Activated CD4-positive, alpha-beta T cell treated with anti-CD3 and anti-CD28 coated beads, Interleukin-2, amount 10 ng/mL, durations not matched to agents 24 days and 14 days (primary cell): ENCODE measurements at regions not wholly inside any gene's neighbourhood (a gene's known extent, or its start where the extent isn't known, plus 50 kb on each side); places are given as distances from the start of the nearest gene placed in this dataset.

Source experiments
- DNase-seq: peaks from one replicate; pipeline ENCODE4 v3.0.0; 2022
- H3K27ac Mint-ChIP-seq: one replicate; pipeline ENCODE4 v1.8.0; 2022; ENCODE audit warnings: mild to moderate bottlenecking, mixed read lengths
- H3K27me3 Mint-ChIP-seq: one replicate; pipeline ENCODE4 v1.8.0; 2022; ENCODE audit warnings: mixed read lengths
- H3K36me3 Mint-ChIP-seq: one replicate; pipeline ENCODE4 v1.8.0; 2022; ENCODE audit warnings: low read depth, mild to moderate bottlenecking, mixed read lengths
- H3K4me1 Mint-ChIP-seq: one replicate; pipeline ENCODE4 v1.8.0; 2021; ENCODE audit warnings: mixed read lengths
- H3K4me3 Mint-ChIP-seq: one replicate; pipeline ENCODE4 v1.8.0; 2022; ENCODE audit warnings: mild to moderate bottlenecking, moderate library complexity, mixed read lengths
- H3K9me3 Mint-ChIP-seq: one replicate; pipeline ENCODE4 v1.8.0; 2021; ENCODE audit warnings: mixed read lengths
- intact Hi-C: fragments of 100-400 bp; cut with micrococcal nuclease; formaldehyde crosslinking; loops from one replicate; pipeline ENCODE4 v1.15.1; 2023

DNA sequence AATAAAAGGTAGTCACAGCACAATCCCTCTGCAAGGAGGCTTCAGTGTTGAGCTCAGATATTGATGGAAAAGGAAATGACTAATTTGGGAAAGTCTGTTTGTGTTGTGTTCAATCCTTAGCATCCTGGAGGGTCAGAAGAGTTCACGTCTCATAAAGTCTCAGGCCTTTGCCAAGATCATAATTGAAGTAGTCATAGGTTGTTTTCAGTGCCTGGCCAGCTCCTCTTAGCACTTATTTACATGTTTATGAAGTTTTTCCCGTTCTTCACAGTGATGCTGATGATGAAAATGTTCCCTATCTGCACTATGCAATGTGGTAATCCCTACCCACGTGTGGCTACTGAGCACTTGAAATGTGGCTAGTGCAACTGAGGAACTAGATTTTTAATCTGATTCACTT, 61.6 kb upstream of the TGFBR2 start:
- peaks cover 10% of the 10 kb centered on the region for H3K9me3 Mint-ChIP-seq
- no peak overlapping the region for H3K27ac Mint-ChIP-seq
- no peak overlapping the region for H3K4me3 Mint-ChIP-seq
- H3K4me1 Mint-ChIP-seq, result peaks cover 7% of the 10 kb centered on the region
- no peak for DNase-seq
- no peaks in the 10 kb centered on the region for H3K36me3 Mint-ChIP-seq
- intact Hi-C loops, result loop anchor here (5.0 kb wide), 2 partner anchors 33 to 57 kb away; no protein-coding TSS in a partner anchor
- no peaks in the 10 kb centered on the region for H3K27me3 Mint-ChIP-seq

DNA sequence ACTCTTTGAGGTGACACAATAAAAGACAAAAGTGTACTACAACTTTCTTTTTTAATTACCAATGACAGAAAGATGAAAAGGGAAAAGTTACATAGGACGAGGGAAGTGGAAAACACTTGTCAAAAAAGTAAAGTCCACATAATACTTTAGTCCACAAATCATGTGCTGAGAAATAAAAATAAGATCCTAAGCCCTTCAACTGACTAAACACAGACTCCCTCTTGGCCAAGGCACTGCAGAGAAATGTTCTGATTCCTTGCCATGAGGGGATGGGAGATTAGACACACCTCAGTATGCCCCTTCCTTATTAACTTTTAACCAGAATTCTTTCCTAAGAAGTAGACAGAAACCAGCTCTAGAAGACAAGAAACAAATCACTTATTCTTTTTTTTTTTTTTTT, 59.5 kb upstream of the TGFBR2 start:
- Mint-ChIP-seq H3K4me1 (peaks cover 10% of the 10 kb centered on the region), H3K27me3 (no peaks in the 10 kb centered on the region), H3K4me3 (no peak overlapping the region), H3K27ac (no peak overlapping the region), H3K36me3 (no peaks in the 10 kb centered on the region), H3K9me3 (peaks cover 10% of the 10 kb centered on the region)
- DNase-seq, result peak; percentile 16
- intact Hi-C loops, result loop anchor here (5.0 kb wide), 2 partner anchors 35 to 55 kb away; no protein-coding TSS in a partner anchor

DNA sequence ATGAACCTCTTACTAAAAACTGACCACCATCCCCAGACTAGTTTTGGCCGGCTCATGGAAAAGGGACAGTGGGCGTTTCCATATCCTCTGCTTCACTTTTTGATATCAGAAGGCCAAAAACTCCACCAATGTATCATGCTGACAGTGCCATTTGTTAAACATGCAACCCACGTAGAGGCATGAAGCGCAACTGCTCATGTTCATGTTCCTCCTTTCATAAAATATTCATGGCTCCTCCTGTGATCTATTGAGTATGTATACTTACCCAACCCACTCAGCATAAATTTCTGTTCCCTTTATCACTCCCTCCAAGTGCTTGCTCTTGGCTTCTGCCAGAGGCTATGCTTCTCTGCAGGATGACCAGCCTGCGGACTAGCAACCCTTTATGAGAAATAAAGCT, 58.7 kb upstream of the TGFBR2 start:
- Mint-ChIP-seq H3K9me3 (peaks cover 4% of the 10 kb centered on the region), H3K4me3 (no peak overlapping the region), H3K36me3 (no peaks in the 10 kb centered on the region), H3K27me3 (no peaks in the 10 kb centered on the region), H3K27ac (no peak overlapping the region), H3K4me1 (peaks cover 10% of the 10 kb centered on the region)
- intact Hi-C loops, result loop anchor here (5.0 kb wide), 2 partner anchors 35 to 55 kb away; no protein-coding TSS in a partner anchor
- DNase-seq, result no peak

DNA sequence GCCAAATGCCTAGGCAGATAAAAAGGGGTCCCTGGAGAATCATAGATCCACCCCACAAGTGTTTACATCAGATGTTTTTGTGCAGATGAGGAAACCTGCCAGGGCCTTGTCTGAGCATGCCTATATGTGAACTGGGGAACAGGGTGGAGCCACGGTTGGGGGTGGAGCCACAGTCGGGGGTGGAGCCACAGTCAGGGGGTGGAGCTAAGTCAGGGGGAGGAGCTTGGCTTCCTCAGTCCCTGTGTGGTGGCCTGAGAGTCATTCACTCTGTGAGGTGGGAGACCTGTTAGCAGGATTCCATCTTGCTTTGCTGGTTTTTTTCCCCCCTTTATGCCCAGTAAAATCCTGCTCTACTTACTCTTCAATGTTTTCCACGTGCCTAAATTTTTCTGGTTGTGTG, 57.8 kb upstream of the TGFBR2 start:
- H3K27me3 Mint-ChIP-seq, result no peaks in the 10 kb centered on the region

DNA sequence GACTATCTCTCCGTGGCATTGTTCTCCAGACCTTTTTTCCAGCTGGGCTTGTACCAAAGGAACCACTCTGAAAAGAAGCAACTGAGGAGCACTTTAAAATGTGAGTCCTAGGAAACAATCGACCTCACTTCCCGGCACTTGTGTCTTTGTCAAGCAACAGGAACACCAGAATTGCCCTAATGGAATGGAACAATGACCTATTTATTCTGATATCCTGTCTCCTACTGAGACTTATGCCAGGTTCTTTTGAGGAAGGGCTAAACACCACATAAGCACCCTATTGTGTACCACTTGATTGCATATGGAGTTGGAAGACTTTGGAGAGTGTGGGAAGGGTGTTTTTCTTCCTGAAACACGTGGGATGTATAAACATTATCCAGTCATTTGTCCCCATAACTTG, 56.8 kb upstream of the TGFBR2 start:
- no peak for DNase-seq
- no peak overlapping the region for H3K4me3 Mint-ChIP-seq
- peaks cover 13% of the 10 kb centered on the region for H3K4me1 Mint-ChIP-seq
- no peak overlapping the region for H3K27ac Mint-ChIP-seq
- peaks cover 4% of the 10 kb centered on the region for H3K9me3 Mint-ChIP-seq
- no peaks in the 10 kb centered on the region for H3K27me3 Mint-ChIP-seq
- no peaks in the 10 kb centered on the region for H3K36me3 Mint-ChIP-seq
- intact Hi-C loops, result loop anchor here (5.0 kb wide), 2 partner anchors 37 to 53 kb away; no protein-coding TSS in a partner anchor

More for the DNA sequence above, 57.8 kb upstream of the TGFBR2 start:
- Mint-ChIP-seq H3K4me1 (peaks cover 10% of the 10 kb centered on the region), H3K36me3 (no peaks in the 10 kb centered on the region), H3K9me3 (no peaks in the 10 kb centered on the region), H3K27ac (no peak overlapping the region), H3K4me3 (no peak overlapping the region)
- intact Hi-C loops, result loop anchor here (5.0 kb wide), 2 partner anchors 36 to 54 kb away; no protein-coding TSS in a partner anchor
- peak; percentile 68 for DNase-seq

DNA sequence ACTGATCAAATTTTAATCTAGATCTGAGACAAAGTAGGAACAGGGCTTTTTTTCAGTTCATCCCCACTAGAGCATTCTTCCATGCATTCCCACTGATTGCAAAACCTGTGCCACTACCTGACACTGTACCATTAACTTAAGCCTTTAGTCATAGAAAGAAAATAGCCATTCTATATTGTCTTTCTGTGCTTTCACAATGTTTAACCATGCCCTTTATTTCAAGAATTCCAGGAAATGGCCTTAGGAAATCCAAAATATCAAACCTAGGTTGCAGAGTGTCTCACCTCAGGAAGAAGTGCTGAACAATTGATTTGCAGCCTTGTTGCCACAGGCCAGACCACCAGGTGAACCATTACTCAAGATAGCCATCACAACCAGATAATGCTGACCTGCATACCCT, 56.2 kb upstream of the TGFBR2 start:
- H3K9me3 Mint-ChIP-seq, result peaks cover 4% of the 10 kb centered on the region
- no peak overlapping the region for H3K4me3 Mint-ChIP-seq
- intact Hi-C loops, result no loop called here
- no peaks in the 10 kb centered on the region for H3K36me3 Mint-ChIP-seq
- H3K4me1 Mint-ChIP-seq, result peaks cover 11% of the 10 kb centered on the region
- no peak for DNase-seq
- H3K27me3 Mint-ChIP-seq, result no peaks in the 10 kb centered on the region
- H3K27ac Mint-ChIP-seq, result no peak overlapping the region

DNA sequence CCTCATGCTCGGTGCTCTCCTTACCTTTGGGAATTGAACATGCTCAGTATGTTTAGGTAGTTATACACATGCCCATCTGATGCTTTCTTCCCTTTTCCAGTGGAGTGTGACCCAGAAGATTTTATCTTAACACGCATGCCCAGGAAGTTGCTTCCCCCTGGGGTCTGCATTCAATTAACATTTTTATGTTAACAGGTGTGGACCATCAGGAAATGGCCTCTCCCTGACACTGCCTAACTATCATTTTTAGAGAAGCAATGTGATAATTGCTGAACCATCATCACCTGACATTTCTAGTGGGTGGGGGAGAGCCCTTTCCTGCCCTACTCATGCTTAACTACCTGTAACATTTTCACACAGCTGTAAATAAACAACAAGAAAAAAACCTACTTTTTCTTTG, 55.1 kb upstream of the TGFBR2 start:
- intact Hi-C loops, result no loop called here
- no peaks in the 10 kb centered on the region for H3K27me3 Mint-ChIP-seq
- H3K9me3 Mint-ChIP-seq, result peaks cover 8% of the 10 kb centered on the region
- no peaks in the 10 kb centered on the region for H3K36me3 Mint-ChIP-seq
- peaks cover 8% of the 10 kb centered on the region for H3K4me1 Mint-ChIP-seq
- no peak overlapping the region for H3K27ac Mint-ChIP-seq
- DNase-seq, result peak; percentile 50
- H3K4me3 Mint-ChIP-seq, result no peak overlapping the region

DNA sequence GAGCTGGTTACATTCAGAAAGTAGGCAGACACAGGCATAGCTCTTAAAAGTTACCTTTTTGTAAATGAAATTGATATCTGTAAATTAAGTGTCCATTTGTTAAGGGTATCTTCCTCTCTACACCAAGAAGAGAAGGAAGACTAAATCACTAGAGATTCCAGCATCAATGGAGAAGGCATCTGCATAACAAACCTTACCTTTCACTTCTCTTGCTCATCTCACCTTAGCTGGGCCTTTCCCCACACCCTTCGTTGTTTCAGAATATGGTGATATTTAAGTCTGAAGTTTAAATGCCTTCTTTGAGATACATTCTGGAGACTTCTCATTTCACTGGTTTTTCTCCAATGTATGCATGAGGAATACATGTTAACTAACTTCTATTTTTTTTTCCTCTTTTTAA, 54.5 kb upstream of the TGFBR2 start:
- intact Hi-C loops, result no loop called here
- DNase-seq, result peak; percentile 16
- Mint-ChIP-seq H3K9me3 (peaks cover 8% of the 10 kb centered on the region), H3K36me3 (no peaks in the 10 kb centered on the region), H3K4me3 (no peak overlapping the region), H3K27me3 (no peaks in the 10 kb centered on the region), H3K27ac (no peak overlapping the region), H3K4me1 (peaks cover 8% of the 10 kb centered on the region)

DNA sequence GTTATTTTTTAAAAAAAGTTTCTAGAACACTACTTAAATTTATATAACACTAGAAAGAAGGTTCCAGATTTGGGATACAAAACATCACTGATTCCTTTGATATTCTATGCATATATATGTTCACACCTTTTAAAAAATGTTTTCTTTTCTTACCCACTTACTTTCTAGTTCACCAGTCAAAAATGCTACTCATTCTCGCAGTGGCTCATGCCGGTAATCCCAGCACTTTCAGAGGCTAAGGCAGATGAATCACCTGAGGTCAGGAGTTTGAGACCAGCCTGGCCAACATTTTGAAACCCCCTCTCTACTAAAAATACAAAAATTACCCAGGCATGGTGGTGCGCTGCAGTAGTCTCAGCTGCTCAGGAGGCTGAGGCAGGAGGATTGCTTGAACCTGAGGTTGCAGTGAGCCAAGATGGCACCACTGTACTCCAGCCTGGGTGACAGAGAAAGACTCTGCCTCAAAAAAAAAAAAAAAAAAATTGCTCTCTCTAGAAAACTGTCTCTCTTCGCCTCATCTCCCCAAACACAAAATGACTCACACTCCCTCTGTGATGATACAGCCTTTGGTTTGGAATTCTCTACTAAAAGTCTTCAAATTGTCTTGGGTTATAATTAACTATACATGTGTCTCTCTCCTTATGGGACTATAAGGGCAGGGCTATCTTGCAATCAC, 52.6 kb upstream of the TGFBR2 start:
- intact Hi-C loops, result no loop called here
- Mint-ChIP-seq H3K9me3 (peaks cover 11% of the 10 kb centered on the region), H3K4me1 (peaks cover 8% of the 10 kb centered on the region), H3K27ac (no peak overlapping the region), H3K36me3 (no peaks in the 10 kb centered on the region), H3K4me3 (no peak overlapping the region), H3K27me3 (no peaks in the 10 kb centered on the region)
- no peak for DNase-seq

DNA sequence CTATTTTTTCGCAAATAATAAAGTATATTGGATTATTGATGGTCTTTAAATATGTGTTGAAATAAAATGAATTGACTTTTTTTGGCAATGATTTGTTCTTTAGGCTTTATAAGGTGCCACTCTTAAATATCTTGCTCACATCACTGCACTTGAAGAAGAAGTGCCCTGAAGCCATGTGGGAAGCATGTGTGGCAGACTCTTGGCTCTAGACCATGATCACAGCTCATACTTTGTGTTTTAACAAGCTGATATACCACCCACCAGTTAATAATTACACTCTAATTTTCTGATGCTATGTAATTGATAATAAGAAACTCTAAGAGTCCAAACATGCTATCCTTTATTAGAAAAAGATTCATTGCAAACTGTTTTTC, 52.1 kb upstream of the TGFBR2 start:
- H3K27ac Mint-ChIP-seq, result no peak overlapping the region
- DNase-seq, result no peak
- H3K9me3 Mint-ChIP-seq, result peaks cover 11% of the 10 kb centered on the region
- H3K27me3 Mint-ChIP-seq, result no peaks in the 10 kb centered on the region
- intact Hi-C loops, result no loop called here
- peaks cover 2% of the 10 kb centered on the region for H3K36me3 Mint-ChIP-seq
- H3K4me3 Mint-ChIP-seq, result no peak overlapping the region
- peaks cover 8% of the 10 kb centered on the region for H3K4me1 Mint-ChIP-seq

DNA sequence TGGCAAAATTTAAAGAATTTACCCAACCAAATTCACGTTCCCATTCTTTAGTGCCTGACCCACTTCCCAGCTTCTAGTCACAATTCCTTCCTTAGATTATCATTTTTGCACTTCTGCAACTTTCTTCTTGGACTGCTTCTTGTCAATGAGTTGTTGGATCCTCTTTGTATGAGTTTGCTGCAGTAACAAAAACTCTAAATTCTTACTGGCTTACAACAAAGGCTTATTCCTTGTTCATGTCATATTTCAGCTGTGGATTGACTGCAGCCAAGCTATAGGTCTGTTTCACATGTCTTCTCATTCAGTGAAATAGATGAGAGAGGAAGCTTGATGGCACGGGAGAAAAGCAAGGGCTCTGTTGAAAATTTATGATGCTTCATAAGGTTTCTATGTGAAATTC, 50.4 kb upstream of the TGFBR2 start:
- H3K27ac Mint-ChIP-seq, result no peak overlapping the region
- H3K4me3 Mint-ChIP-seq, result no peak overlapping the region
- peaks cover 8% of the 10 kb centered on the region for H3K4me1 Mint-ChIP-seq
- no peak for DNase-seq
- H3K36me3 Mint-ChIP-seq, result peaks cover 2% of the 10 kb centered on the region
- no peaks in the 10 kb centered on the region for H3K27me3 Mint-ChIP-seq
- intact Hi-C loops, result no loop called here
- peaks cover 15% of the 10 kb centered on the region for H3K9me3 Mint-ChIP-seq
